Lower leg skin (tissue), 4 donors: ENCODE measurements at regions not wholly inside any gene's neighbourhood (a gene's known extent, or its start where the extent isn't known, plus 50 kb on each side); places are given as distances from the start of the nearest gene placed in this dataset.

Source experiments
- DNase-seq, 2 donors: peaks; one replicate each; pipeline ENCODE4 v3.0.0-alpha.2; 2019; ENCODE audit warnings: low spot score in 2 of 2
- H3K4me3 ChIP-seq: fragments of 200-600 bp; sonication (generic); 2 replicates; pipeline ENCODE4 v1.5.1; 2017; ENCODE audit warnings: mild to moderate bottlenecking, low read depth; ENCODE audit not compliant: poor library complexity, severe bottlenecking
- CTCF ChIP-seq, 3 donors: fragments of 450-650 bp; IDR thresholded peaks; one replicate each; pipeline ENCODE4 v1.5.1; 2016; ENCODE audit warnings: antibody characterized with exemption in 3 of 3, mild to moderate bottlenecking in 3 of 3, moderate library complexity in 2 of 3
- POLR2A ChIP-seq, 2 donors: fragments of 450-650 bp; IDR thresholded peaks; one replicate each; pipeline ENCODE4 v1.6.1; 2016 to 2017; ENCODE audit warnings: antibody characterized with exemption in 2 of 2, mild to moderate bottlenecking in 1 of 2, moderate library complexity in 1 of 2
- WGBS, 2 donors: methylation state at CpG; one replicate each; pipeline ENCODE4 v1.1.5; 2018; 5-methylcytosine and 5-hydroxymethylcytosine counted together
- intact Hi-C: fragments of 100-400 bp; cut with DNase I; formaldehyde crosslinking; loops from one replicate; pipeline ENCODE4 v1.15.0; 2023; ENCODE audit warnings: low total_unique reads

GRCh38 chr22:34055525-34056200 lies 135.4 kb upstream of the LARGE1 start:
- TF ChIP-seq CTCF (IDR thresholded peaks at IDR 0.05) (no peak), POLR2A (IDR thresholded peaks at IDR 0.05) (no peak)
- intact Hi-C loops: no loop called here
- DNase-seq: no peak
- no peak overlapping the region for H3K4me3 ChIP-seq
- WGBS, 2 donors: 46 to 53% methylated on average over 3 of the region's 3 CpGs

DNA sequence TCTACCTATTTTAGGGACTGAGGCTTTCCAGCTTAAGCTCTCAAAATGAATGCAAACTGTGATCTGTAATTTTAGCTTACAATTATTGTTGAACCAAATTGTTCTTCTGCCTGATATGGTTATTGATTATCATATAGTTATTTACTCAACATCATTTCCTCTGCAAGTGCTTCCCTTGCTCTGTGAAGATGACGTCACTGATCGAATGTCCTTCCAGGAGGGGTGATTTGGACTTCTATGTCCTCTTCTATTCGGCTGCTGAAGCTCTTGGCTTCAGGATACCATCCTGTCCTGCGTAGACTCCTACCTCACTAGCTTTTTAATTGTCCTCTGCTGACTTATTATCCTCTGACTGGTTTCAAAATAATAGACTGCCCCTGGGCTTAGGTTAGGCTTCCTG lies 137.4 kb upstream of the LARGE1 start:
- no peak overlapping the region for H3K4me3 ChIP-seq
- no peak for TF ChIP-seq CTCF (IDR thresholded peaks at IDR 0.05)
- no peak for TF ChIP-seq POLR2A (IDR thresholded peaks at IDR 0.05)
- no peak for DNase-seq
- intact Hi-C loops: no loop called here
- 79 to 81% methylated on average over 4 of the region's 4 CpGs for WGBS, 2 donors

- TF ChIP-seq CTCF (IDR thresholded peaks at IDR 0.05) (no peak), POLR2A (IDR thresholded peaks at IDR 0.05) (no peak)
- H3K4me3 ChIP-seq: no peak overlapping the region
- intact Hi-C loops: no loop called here
- 75% methylated on average over 7 of the region's 7 CpGs for WGBS, 2 donors
- no peak for DNase-seq
These were observed 144.4 kb upstream of the LARGE1 start for GRCh38 chr22:34064696-34065095.

DNA sequence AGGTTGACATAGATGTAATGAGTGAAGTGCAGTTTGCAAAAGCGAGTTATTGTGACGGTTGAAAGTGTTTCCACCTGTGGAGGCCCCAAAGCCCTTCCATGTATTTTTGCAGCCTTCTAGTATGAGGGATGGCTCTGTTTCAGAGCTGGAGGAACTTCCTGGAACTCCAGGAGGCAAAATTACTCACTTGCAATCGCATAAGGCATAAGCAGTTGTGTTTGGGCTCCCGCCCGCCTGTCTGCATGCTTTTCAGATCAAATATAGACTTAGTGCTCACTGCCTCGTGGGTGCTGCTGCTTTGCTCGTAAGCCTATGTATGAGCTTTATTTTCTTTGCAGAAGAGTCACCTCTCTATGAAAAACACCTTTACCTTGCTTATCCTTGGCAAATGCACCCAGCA lies 146.8 kb upstream of the LARGE1 start:
- 68 to 71% methylated on average over 7 of the region's 7 CpGs for WGBS, 2 donors
- TF ChIP-seq CTCF (IDR thresholded peaks at IDR 0.05) (no peak), POLR2A (IDR thresholded peaks at IDR 0.05) (no peak)
- no peak for DNase-seq
- no peak overlapping the region for H3K4me3 ChIP-seq
- intact Hi-C loops: no loop called here

DNA sequence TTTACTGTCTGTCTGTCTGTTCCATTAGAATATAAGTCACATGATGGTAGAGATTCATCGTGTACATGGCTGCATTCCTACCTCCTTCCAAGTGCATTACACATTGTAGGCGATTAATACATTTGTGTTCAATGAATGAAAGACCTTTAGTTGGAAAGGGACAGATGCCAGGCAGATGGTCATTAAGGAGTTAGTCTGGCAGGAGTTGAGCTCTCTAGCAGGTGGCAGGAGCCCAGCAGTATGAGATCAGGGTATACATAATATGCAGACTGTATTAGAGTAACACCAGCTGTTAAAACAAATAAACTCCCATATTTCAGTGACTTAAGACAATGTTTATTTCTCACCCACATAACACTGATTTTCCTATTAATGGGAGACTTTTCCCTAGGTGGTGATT lies 147.7 kb upstream of the LARGE1 start:
- H3K4me3 ChIP-seq: no peak overlapping the region
- no peak for DNase-seq
- WGBS, 2 donors: 58 to 62% methylated on average over 2 of the region's 2 CpGs
- TF ChIP-seq POLR2A (IDR thresholded peaks at IDR 0.05) (no peak), CTCF (IDR thresholded peaks at IDR 0.05) (no peak)
- intact Hi-C loops: no loop called here

DNA sequence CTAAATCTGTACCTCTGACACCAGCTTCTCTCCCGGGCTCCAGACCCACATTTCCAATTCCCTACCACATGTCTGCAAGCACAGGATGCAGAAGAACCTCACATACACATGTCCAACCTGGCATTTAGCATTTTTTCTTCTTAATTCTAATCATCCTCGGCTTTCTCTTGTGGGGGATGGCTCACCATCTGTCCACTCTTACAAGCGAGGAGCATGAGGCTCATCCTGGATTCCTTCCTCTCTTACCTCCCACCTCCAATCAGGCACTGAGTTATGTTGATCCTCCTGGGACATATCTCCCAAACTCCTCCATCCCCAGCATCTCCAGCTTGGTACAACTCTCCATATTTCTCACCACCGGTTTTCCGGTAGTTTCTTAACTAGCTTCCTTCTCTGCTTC lies 149.8 kb upstream of the LARGE1 start:
- TF ChIP-seq POLR2A (IDR thresholded peaks at IDR 0.05) (no peak), CTCF (IDR thresholded peaks at IDR 0.05) (no peak)
- DNase-seq: no peak
- WGBS, 2 donors: 83 to 88% methylated on average over 5 of the region's 5 CpGs
- intact Hi-C loops: no loop called here
- H3K4me3 ChIP-seq: no peak overlapping the region
